H9 (cell line): ENCODE measurements at regions not wholly inside any gene's neighbourhood (a gene's known extent, or its start where the extent isn't known, plus 50 kb on each side); places are given as distances from the start of the nearest gene placed in this dataset.

ENCODE experiments used
- DNase-seq: peaks from one replicate; pipeline ENCODE4 v3.0.0-alpha.2; 2017
- H2AFZ ChIP-seq: one replicate; pipeline ENCODE4 v1.6.1; 2013; ENCODE audit warnings: mild to moderate bottlenecking, low read length, control low read depth, moderate library complexity
- H2AK5ac ChIP-seq: 2 replicates; pipeline ENCODE4 v1.6.1; 2013; ENCODE audit warnings: low read length, control low read depth, mixed read lengths; ENCODE audit not compliant: insufficient read length
- H2BK120ac ChIP-seq: one replicate; pipeline ENCODE4 v1.6.1; 2013; ENCODE audit warnings: low read depth, mild to moderate bottlenecking, low read length, control low read depth, inconsistent platforms; ENCODE audit not compliant: poor library complexity, severe bottlenecking
- H2BK12ac ChIP-seq: 2 replicates; pipeline ENCODE4 v1.6.1; 2013; ENCODE audit warnings: low read length, control low read depth, mixed read lengths, low read depth; ENCODE audit not compliant: insufficient read length
- H2BK15ac ChIP-seq: 2 replicates; pipeline ENCODE4 v1.6.1; 2013; ENCODE audit warnings: low read depth, low read length, control low read depth
- H2BK20ac ChIP-seq: one replicate; pipeline ENCODE4 v1.6.1; 2013; ENCODE audit warnings: low read depth, mild to moderate bottlenecking, low read length, control low read depth, inconsistent platforms; ENCODE audit not compliant: poor library complexity, severe bottlenecking
- H2BK5ac ChIP-seq: 2 replicates; pipeline ENCODE4 v1.6.1; 2013; ENCODE audit warnings: low read length, control low read depth, mixed read lengths; ENCODE audit not compliant: insufficient read length
- H3K14ac ChIP-seq: 2 replicates; pipeline ENCODE4 v1.6.1; 2013; ENCODE audit warnings: low read length, control low read depth; ENCODE audit not compliant: insufficient read depth
- H3K18ac ChIP-seq: 2 replicates; pipeline ENCODE4 v1.6.1; 2013; ENCODE audit warnings: low read depth, mild to moderate bottlenecking, mixed read lengths, low read length, control low read depth; ENCODE audit not compliant: insufficient read length
- H3K23ac ChIP-seq: 2 replicates; pipeline ENCODE4 v1.6.1; 2013; ENCODE audit warnings: low read length, control low read depth, mixed read lengths, low read depth; ENCODE audit not compliant: insufficient read length
- H3K23me2 ChIP-seq: 2 replicates; pipeline ENCODE4 v1.6.1; 2013; ENCODE audit warnings: low read depth, mild to moderate bottlenecking, mixed read lengths, low read length, control low read depth; ENCODE audit not compliant: insufficient read length, poor library complexity, severe bottlenecking
- H3K27ac ChIP-seq: 2 replicates; pipeline ENCODE4 v1.5.1; 2013; ENCODE audit warnings: low read length, control low read depth, mixed read lengths, low read depth; ENCODE audit not compliant: insufficient read length
- H3K27me3 ChIP-seq: 2 replicates; pipeline ENCODE4 v1.6.1; 2013; ENCODE audit warnings: low read length, control low read depth, inconsistent platforms; ENCODE audit not compliant: insufficient read depth
- H3K4ac ChIP-seq: 2 replicates; pipeline ENCODE4 v1.6.1; 2013; ENCODE audit warnings: low read depth, mild to moderate bottlenecking, control low read depth, inconsistent platforms, low read length, moderate library complexity
- H3K4me1 ChIP-seq: 2 replicates; pipeline ENCODE4 v1.6.1; 2013; ENCODE audit warnings: low read length, control low read depth, inconsistent platforms; ENCODE audit not compliant: insufficient read depth
- H3K4me2 ChIP-seq: 2 replicates; pipeline ENCODE4 v1.6.1; 2013; ENCODE audit warnings: low read length, control low read depth, mixed read lengths; ENCODE audit not compliant: insufficient read length, insufficient read depth
- H3K56ac ChIP-seq: 2 replicates; pipeline ENCODE4 v1.6.1; 2013; ENCODE audit warnings: low read depth, mild to moderate bottlenecking, mixed read lengths, low read length, control low read depth; ENCODE audit not compliant: insufficient read length
- H3K79me1 ChIP-seq: 2 replicates; pipeline ENCODE4 v1.6.1; 2013; ENCODE audit warnings: low read depth, mild to moderate bottlenecking, moderate library complexity, low read length, control low read depth, inconsistent platforms; ENCODE audit not compliant: insufficient read depth, poor library complexity, severe bottlenecking
- H3K79me2 ChIP-seq: 2 replicates; pipeline ENCODE4 v1.6.1; 2013; ENCODE audit warnings: low read length, control low read depth, inconsistent platforms; ENCODE audit not compliant: insufficient read depth
- H3K9ac ChIP-seq: 2 replicates; pipeline ENCODE4 v1.6.1; 2013; ENCODE audit warnings: low read length, control low read depth, mixed read lengths; ENCODE audit not compliant: insufficient read length; ENCODE audit errors: extremely low read depth
- H3K9me3 ChIP-seq: one replicate; pipeline ENCODE4 v1.6.1; 2013; ENCODE audit warnings: low read depth, low read length, inconsistent platforms; ENCODE audit not compliant: control insufficient read depth
- H3T11ph ChIP-seq: one replicate; pipeline ENCODE4 v1.6.1; 2013; ENCODE audit warnings: mild to moderate bottlenecking, low read length, control low read depth, inconsistent platforms
- H4K20me1 ChIP-seq: one replicate; pipeline ENCODE4 v1.6.1; 2013; ENCODE audit not compliant: control insufficient read depth, insufficient read length, insufficient read depth
- H4K5ac ChIP-seq: 2 replicates; pipeline ENCODE4 v1.6.1; 2013; ENCODE audit warnings: low read depth, mild to moderate bottlenecking, mixed read lengths, low read length, control low read depth; ENCODE audit not compliant: insufficient read length
- H4K8ac ChIP-seq: replicated peaks from 2 replicates; pipeline ENCODE4 v1.6.1; 2013; ENCODE audit warnings: low read length, control low read depth, mixed read lengths, low read depth; ENCODE audit not compliant: insufficient read length
- H4K91ac ChIP-seq: 2 replicates; pipeline ENCODE4 v1.6.1; 2013; ENCODE audit warnings: low read depth, mild to moderate bottlenecking, moderate library complexity, mixed read lengths, low read length, control low read depth; ENCODE audit not compliant: insufficient read length
- H3K27ac Mint-ChIP-seq, 3 experiments: 2 replicates in 2 of 3; 3 replicates in 1 of 3; pipeline ENCODE4 v1.8.0; 2020 to 2021; ENCODE audit warnings: mixed read lengths in 3 of 3, mild to moderate bottlenecking in 1 of 3, moderate library complexity in 1 of 3
- H3K27me3 Mint-ChIP-seq: 2 replicates; pipeline ENCODE4 v1.8.0; 2021; ENCODE audit warnings: low read depth, mild to moderate bottlenecking, moderate library complexity, mixed read lengths
- H3K36me3 Mint-ChIP-seq, 3 experiments: 2 replicates in 2 of 3; 3 replicates in 1 of 3; pipeline ENCODE4 v1.8.0; 2020 to 2021; ENCODE audit warnings: low read depth in 3 of 3, mixed read lengths in 3 of 3; ENCODE audit not compliant: insufficient read depth in 1 of 3
- H3K4me1 Mint-ChIP-seq, 2 experiments: 2 replicates each; pipeline ENCODE4 v1.8.0; 2020; ENCODE audit warnings: mixed read lengths in 2 of 2
- H3K4me3 Mint-ChIP-seq, 2 experiments: 2 replicates in 1 of 2; 3 replicates in 1 of 2; pipeline ENCODE4 v1.8.0; 2020 to 2021; ENCODE audit warnings: mild to moderate bottlenecking in 2 of 2, mixed read lengths in 2 of 2, moderate library complexity in 1 of 2
- H3K9me3 Mint-ChIP-seq, 2 experiments: 2 replicates in 1 of 2; 3 replicates in 1 of 2; pipeline ENCODE4 v1.8.0; 2020; ENCODE audit warnings: mild to moderate bottlenecking in 2 of 2, mixed read lengths in 2 of 2, moderate library complexity in 1 of 2
- WGBS: extraction: QIAGEN DNeasy Blood & Tissue Kit; methylation state at CpG from one replicate; pipeline ENCODE4 v1.1.7; 2013; ENCODE audit warnings: missing lambda C conversion rate, low lambda C conversion rate, mixed read lengths; ENCODE audit not compliant: insufficient read length; ENCODE audit errors: extremely low coverage; 5-methylcytosine and 5-hydroxymethylcytosine counted together
- TF ChIP-seq, protein P1 (sequence below): fragments of 200-600 bp; sonication (generic); conservative IDR thresholded peaks from 3 replicates; pipeline ENCODE4 v1.8.0; 2021; ENCODE audit warnings: antibody characterized with exemption, mild to moderate bottlenecking

DNA sequence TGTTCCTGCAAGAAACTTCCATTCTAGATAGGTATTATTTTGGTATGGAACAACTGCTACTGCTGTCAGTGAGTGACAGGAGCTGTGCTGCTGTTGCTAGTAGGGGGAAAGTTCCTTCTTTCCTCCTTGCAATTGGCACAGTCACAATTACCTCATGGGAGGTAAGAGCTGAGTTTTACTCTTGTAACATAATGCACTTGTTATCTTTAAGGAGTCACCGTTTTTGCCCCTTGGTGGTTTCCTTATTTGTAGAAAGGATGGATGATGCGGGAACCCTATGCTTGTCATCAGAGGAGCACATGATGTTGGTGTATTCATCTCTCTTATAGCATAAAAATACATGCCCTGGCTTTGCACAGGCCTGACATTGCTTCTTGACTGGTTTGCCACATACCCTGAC, 234.7 kb upstream of the NPY start:
- H3K23me2 ChIP-seq: no peaks in the 10 kb centered on the region
- H3K36me3 Mint-ChIP-seq: peaks cover 6 to 7% (median 6%) of the 10 kb centered on the region in 3 experiments; a peak in 6 of 7 replicates
- H3T11ph ChIP-seq: no peak overlapping the region
- H2BK120ac ChIP-seq: no peak overlapping the region
- no peak overlapping the region for H3K56ac ChIP-seq
- no peaks in the 10 kb centered on the region for H3K79me2 ChIP-seq
- no peak overlapping the region for H2BK15ac ChIP-seq
- no CpG with 5 or more reads among the region's 2 CpGs for WGBS
- no peak overlapping the region for H2AFZ ChIP-seq
- no peaks in the 10 kb centered on the region for H3K79me1 ChIP-seq
- H3K27me3 ChIP-seq: no peaks in the 10 kb centered on the region
- no peaks in the 10 kb centered on the region for H4K20me1 ChIP-seq
- H2AK5ac ChIP-seq: no peak overlapping the region
- H3K9me3 ChIP-seq: no peaks in the 10 kb centered on the region
- no peak overlapping the region for H4K8ac ChIP-seq
- no peak overlapping the region for H3K4ac ChIP-seq
- no peak overlapping the region for H3K4me2 ChIP-seq
- H3K23ac ChIP-seq: no peak overlapping the region
- H4K5ac ChIP-seq: no peak overlapping the region
- TF ChIP-seq, protein P1, sequence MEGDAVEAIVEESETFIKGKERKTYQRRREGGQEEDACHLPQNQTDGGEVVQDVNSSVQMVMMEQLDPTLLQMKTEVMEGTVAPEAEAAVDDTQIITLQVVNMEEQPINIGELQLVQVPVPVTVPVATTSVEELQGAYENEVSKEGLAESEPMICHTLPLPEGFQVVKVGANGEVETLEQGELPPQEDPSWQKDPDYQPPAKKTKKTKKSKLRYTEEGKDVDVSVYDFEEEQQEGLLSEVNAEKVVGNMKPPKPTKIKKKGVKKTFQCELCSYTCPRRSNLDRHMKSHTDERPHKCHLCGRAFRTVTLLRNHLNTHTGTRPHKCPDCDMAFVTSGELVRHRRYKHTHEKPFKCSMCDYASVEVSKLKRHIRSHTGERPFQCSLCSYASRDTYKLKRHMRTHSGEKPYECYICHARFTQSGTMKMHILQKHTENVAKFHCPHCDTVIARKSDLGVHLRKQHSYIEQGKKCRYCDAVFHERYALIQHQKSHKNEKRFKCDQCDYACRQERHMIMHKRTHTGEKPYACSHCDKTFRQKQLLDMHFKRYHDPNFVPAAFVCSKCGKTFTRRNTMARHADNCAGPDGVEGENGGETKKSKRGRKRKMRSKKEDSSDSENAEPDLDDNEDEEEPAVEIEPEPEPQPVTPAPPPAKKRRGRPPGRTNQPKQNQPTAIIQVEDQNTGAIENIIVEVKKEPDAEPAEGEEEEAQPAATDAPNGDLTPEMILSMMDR: no peak
- no peak overlapping the region for H3K14ac ChIP-seq
- no peak overlapping the region for H2BK20ac ChIP-seq
- peaks cover 7 to 11% of the 10 kb centered on the region in 2 experiments for H3K9me3 Mint-ChIP-seq
- H2BK5ac ChIP-seq: no peak overlapping the region
- no peak overlapping the region for H2BK12ac ChIP-seq
- H3K4me1 ChIP-seq: 0 out of 2 replicates have a peak, but pooled peaks cover 2% of the 10 kb centered on the region
- no peak overlapping the region for H3K18ac ChIP-seq
- H3K27ac ChIP-seq: no peak overlapping the region
- H3K27me3 Mint-ChIP-seq: no peaks in the 10 kb centered on the region
- no peak overlapping the region for H3K4me3 Mint-ChIP-seq
- no peak for DNase-seq
- H4K91ac ChIP-seq: no peak overlapping the region
- H3K27ac Mint-ChIP-seq: no peak overlapping the region
- H3K4me1 Mint-ChIP-seq: peaks cover 11 to 12% of the 10 kb centered on the region in 2 experiments
- no peak overlapping the region for H3K9ac ChIP-seq
